ENCODE measurements at regions not wholly inside any gene's neighbourhood (a gene's known extent, or its start where the extent isn't known, plus 50 kb on each side); places are given as distances from the start of the nearest gene placed in this dataset.

DNA sequence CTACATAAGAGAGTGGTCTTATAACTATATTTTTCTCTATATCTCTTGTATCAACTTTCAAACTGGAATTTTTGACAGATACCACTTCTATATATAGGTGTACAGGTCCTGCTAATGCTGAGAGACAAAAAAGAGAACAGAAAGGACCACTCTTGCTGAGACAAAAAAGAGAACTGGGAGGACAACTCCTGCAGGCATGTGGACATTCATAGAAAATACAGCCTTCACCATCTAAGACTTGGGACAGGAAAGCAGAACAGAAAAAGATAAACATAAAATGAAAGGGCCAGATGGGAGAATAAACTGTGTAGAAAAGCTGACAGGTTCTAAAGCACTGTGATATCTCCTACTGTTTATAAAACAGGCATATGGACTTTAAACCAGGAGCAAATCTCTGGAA is 541.0 kb upstream of the ADGRB3 start:
- H3K27ac ChIP-seq: no peak overlapping the region
- ATAC-seq (no peak), DNase-seq (ENCODE audit: low read depth in 1 of 2, low spot score in 1 of 2) (no peak), FAIRE-seq (no peak)
- no peaks in the 10 kb centered on the region for H3K4me1 ChIP-seq
- ChIA-PET CTCF (no interaction called here), POLR2A (no interaction called here)
- no peak overlapping the region for H3K4me2 ChIP-seq
- H3K4me3 ChIP-seq: no peak overlapping the region
- no peaks in the 10 kb centered on the region for H3K9me3 ChIP-seq
- no peak for TF ChIP-seq HDAC2 (IDR thresholded peaks at IDR 0.05)
- TF ChIP-seq, protein P1, sequence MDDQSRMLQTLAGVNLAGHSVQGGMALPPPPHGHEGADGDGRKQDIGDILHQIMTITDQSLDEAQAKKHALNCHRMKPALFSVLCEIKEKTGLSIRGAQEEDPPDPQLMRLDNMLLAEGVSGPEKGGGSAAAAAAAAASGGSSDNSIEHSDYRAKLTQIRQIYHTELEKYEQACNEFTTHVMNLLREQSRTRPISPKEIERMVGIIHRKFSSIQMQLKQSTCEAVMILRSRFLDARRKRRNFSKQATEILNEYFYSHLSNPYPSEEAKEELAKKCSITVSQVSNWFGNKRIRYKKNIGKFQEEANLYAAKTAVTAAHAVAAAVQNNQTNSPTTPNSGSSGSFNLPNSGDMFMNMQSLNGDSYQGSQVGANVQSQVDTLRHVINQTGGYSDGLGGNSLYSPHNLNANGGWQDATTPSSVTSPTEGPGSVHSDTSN (IDR thresholded peaks at IDR 0.05): no peak
- no peak for TF ChIP-seq RNF2 (IDR thresholded peaks at IDR 0.05; ENCODE audit: borderline replicate concordance, low read depth)
- no peak for TF ChIP-seq SREBF2 (IDR thresholded peaks at IDR 0.05)
- TF ChIP-seq FOSL2 (IDR thresholded peaks at IDR 0.05): no peak
- no peak for TF ChIP-seq FOSL2 (CRISPR knock-in tag; IDR thresholded peaks at IDR 0.05)
- no peak for TF ChIP-seq GATA3 (IDR thresholded peaks at IDR 0.05; ENCODE audit: borderline replicate concordance)
- TF ChIP-seq KDM5A (IDR thresholded peaks at IDR 0.05): no peak
- no peak for TF ChIP-seq ZFP36 (IDR thresholded peaks at IDR 0.05; ENCODE audit: borderline replicate concordance, partially characterized antibody)
- TF ChIP-seq MAFK (IDR thresholded peaks at IDR 0.05; ENCODE audit: partially characterized antibody): no peak
- TF ChIP-seq RARB (CRISPR knock-in tag; IDR thresholded peaks at IDR 0.05): no peak
- TF ChIP-seq, protein P2, sequence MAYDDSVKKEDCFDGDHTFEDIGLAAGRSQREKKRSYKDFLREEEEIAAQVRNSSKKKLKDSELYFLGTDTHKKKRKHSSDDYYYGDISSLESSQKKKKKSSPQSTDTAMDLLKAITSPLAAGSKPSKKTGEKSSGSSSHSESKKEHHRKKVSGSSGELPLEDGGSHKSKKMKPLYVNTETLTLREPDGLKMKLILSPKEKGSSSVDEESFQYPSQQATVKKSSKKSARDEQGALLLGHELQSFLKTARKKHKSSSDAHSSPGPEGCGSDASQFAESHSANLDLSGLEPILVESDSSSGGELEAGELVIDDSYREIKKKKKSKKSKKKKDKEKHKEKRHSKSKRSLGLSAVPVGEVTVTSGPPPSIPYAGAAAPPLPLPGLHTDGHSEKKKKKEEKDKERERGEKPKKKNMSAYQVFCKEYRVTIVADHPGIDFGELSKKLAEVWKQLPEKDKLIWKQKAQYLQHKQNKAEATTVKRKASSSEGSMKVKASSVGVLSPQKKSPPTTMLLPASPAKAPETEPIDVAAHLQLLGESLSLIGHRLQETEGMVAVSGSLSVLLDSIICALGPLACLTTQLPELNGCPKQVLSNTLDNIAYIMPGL (CRISPR knock-in tag; IDR thresholded peaks at IDR 0.05; ENCODE audit: borderline replicate concordance): no peak
- no peak for TF ChIP-seq ZC3H11A (IDR thresholded peaks at IDR 0.05)
- TF ChIP-seq EHMT2 (IDR thresholded peaks at IDR 0.05; ENCODE audit: low read depth): no peak

DNA sequence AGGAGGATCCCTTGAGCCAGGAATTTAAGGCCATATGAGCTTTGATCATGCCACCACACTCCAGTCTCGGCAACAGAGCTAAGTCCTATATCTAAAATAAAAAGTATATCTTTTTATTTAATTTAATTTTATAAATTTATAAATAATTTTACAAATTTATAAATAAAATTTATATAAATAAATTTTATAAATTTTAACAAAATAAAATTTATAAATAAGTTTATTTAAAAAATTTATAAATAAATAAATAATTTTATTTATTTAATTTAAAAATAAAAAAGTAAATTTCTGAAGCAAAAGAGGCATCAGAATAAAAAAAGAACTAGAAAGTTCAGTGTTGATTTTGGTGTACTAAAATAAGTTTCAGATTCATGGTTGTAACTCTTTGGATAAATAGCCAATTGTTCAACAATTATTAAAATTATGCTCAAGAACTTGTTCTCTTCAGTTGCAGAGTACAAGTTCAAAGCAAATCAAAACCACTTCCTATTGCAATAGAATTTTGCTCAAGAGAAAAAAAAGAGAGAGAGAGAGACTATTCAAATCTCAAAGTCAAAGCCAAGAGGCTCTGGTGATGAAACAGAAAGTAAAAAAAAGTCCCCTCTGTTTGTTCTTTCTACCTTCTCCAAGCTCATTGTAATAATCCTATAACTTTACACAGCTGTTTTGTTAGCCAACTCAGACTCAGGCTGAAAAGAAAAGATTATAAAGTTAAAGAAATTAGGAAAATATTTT is 547.5 kb upstream of the ADGRB3 start:
- Histone ChIP-seq H3K9me3 (no peaks in the 10 kb centered on the region), H3K4me2 (no peak overlapping the region), H3K4me1 (no peaks in the 10 kb centered on the region), H3K4me3 (no peak overlapping the region), H3K27ac (no peak overlapping the region)
- no peak for TF ChIP-seq PHF8 (IDR thresholded peaks at IDR 0.05; ENCODE audit: borderline replicate concordance, low read depth)
- TF ChIP-seq, protein P3, sequence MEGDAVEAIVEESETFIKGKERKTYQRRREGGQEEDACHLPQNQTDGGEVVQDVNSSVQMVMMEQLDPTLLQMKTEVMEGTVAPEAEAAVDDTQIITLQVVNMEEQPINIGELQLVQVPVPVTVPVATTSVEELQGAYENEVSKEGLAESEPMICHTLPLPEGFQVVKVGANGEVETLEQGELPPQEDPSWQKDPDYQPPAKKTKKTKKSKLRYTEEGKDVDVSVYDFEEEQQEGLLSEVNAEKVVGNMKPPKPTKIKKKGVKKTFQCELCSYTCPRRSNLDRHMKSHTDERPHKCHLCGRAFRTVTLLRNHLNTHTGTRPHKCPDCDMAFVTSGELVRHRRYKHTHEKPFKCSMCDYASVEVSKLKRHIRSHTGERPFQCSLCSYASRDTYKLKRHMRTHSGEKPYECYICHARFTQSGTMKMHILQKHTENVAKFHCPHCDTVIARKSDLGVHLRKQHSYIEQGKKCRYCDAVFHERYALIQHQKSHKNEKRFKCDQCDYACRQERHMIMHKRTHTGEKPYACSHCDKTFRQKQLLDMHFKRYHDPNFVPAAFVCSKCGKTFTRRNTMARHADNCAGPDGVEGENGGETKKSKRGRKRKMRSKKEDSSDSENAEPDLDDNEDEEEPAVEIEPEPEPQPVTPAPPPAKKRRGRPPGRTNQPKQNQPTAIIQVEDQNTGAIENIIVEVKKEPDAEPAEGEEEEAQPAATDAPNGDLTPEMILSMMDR (IDR thresholded peaks at IDR 0.05): no peak
- TF ChIP-seq, protein P4, sequence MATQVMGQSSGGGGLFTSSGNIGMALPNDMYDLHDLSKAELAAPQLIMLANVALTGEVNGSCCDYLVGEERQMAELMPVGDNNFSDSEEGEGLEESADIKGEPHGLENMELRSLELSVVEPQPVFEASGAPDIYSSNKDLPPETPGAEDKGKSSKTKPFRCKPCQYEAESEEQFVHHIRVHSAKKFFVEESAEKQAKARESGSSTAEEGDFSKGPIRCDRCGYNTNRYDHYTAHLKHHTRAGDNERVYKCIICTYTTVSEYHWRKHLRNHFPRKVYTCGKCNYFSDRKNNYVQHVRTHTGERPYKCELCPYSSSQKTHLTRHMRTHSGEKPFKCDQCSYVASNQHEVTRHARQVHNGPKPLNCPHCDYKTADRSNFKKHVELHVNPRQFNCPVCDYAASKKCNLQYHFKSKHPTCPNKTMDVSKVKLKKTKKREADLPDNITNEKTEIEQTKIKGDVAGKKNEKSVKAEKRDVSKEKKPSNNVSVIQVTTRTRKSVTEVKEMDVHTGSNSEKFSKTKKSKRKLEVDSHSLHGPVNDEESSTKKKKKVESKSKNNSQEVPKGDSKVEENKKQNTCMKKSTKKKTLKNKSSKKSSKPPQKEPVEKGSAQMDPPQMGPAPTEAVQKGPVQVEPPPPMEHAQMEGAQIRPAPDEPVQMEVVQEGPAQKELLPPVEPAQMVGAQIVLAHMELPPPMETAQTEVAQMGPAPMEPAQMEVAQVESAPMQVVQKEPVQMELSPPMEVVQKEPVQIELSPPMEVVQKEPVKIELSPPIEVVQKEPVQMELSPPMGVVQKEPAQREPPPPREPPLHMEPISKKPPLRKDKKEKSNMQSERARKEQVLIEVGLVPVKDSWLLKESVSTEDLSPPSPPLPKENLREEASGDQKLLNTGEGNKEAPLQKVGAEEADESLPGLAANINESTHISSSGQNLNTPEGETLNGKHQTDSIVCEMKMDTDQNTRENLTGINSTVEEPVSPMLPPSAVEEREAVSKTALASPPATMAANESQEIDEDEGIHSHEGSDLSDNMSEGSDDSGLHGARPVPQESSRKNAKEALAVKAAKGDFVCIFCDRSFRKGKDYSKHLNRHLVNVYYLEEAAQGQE (IDR thresholded peaks at IDR 0.05): no peak
- no peak for TF ChIP-seq JUN (IDR thresholded peaks at IDR 0.05)
- TF ChIP-seq NR3C1 (IDR thresholded peaks at IDR 0.05): no peak
- no peak for TF ChIP-seq HOXB13 (CRISPR knock-in tag; IDR thresholded peaks at IDR 0.05; ENCODE audit: low read depth)
- TF ChIP-seq CBX8 (IDR thresholded peaks at IDR 0.05): no peak
- no peak for TF ChIP-seq RARB (CRISPR knock-in tag; IDR thresholded peaks at IDR 0.05)
- no peak for TF ChIP-seq ZFP36 (IDR thresholded peaks at IDR 0.05; ENCODE audit: borderline replicate concordance, partially characterized antibody)
- no peak for TF ChIP-seq POLR2A (IDR thresholded peaks at IDR 0.05; ENCODE audit: low read length)
- TF ChIP-seq RCOR1 (IDR thresholded peaks at IDR 0.05; ENCODE audit: low read depth, low read length): no peak
- TF ChIP-seq, protein P5, sequence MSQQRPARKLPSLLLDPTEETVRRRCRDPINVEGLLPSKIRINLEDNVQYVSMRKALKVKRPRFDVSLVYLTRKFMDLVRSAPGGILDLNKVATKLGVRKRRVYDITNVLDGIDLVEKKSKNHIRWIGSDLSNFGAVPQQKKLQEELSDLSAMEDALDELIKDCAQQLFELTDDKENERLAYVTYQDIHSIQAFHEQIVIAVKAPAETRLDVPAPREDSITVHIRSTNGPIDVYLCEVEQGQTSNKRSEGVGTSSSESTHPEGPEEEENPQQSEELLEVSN (IDR thresholded peaks at IDR 0.05; ENCODE audit: borderline replicate concordance, low read depth): no peak
- no peak for TF ChIP-seq MYC (IDR thresholded peaks at IDR 0.05; ENCODE audit: borderline replicate concordance, low read length)
- no peak for TF ChIP-seq BHLHE40 (IDR thresholded peaks at IDR 0.05; ENCODE audit: low read depth, low read length)
- no peak for TF ChIP-seq NPAS2 (CRISPR knock-in tag; IDR thresholded peaks at IDR 0.05; ENCODE audit: borderline replicate concordance)
- TF ChIP-seq POLR2AphosphoS2 (conservative IDR thresholded peaks at IDR 0.05; ENCODE audit: low read length): no peak
- no peak for TF ChIP-seq KDM5A (IDR thresholded peaks at IDR 0.05)
- TF ChIP-seq, protein P6, sequence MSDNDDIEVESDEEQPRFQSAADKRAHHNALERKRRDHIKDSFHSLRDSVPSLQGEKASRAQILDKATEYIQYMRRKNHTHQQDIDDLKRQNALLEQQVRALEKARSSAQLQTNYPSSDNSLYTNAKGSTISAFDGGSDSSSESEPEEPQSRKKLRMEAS (IDR thresholded peaks at IDR 0.05): no peak
- no peak for TF ChIP-seq MAFK (IDR thresholded peaks at IDR 0.05; ENCODE audit: partially characterized antibody)
- TF ChIP-seq HOXB5 (CRISPR knock-in tag; IDR thresholded peaks at IDR 0.05): no peak
- CTCF ChIA-PET: no interaction called here
- 56% methylated on average over 1 of the region's 1 CpG for WGBS (ENCODE audit: missing lambda C conversion rate)
- no peak for DNase-seq (ENCODE audit: low read depth in 1 of 2, low spot score in 1 of 2)
- POLR2A ChIA-PET: no interaction called here
- FAIRE-seq: no peak
- ATAC-seq: no peak

Data from A549 (cell line).